SK-N-SH treated with all-trans-retinoic acid at 6 μM for 48 hours (cell line): ENCODE measurements at regions not wholly inside any gene's neighbourhood (a gene's known extent, or its start where the extent isn't known, plus 50 kb on each side); places are given as distances from the start of the nearest gene placed in this dataset.
"Not testable (repeated sequence)": the region's sequence is repeated elsewhere in the genome, so short reads cannot be mapped to it uniquely, and the experiment has no call there.

Experiments
- BACH2 ChIP-seq: fragments of 250-450 bp; sonication (Bioruptor Pico); IDR thresholded peaks from 2 replicates; pipeline ENCODE4 v1.9.0; 2021; ENCODE audit warnings: mild to moderate bottlenecking, borderline replicate concordance
- CREB5 ChIP-seq: fragments of 250-450 bp; sonication (Bioruptor Pico); IDR thresholded peaks from 2 replicates; pipeline ENCODE4 v1.5.1; 2020; ENCODE audit warnings: low read depth, mild to moderate bottlenecking, moderate library complexity
- ESRRG ChIP-seq: fragments of 250-450 bp; sonication (Bioruptor Pico); IDR thresholded peaks from 2 replicates; pipeline ENCODE4 v1.6.1; 2021; ENCODE audit warnings: mild to moderate bottlenecking
- GLIS3 ChIP-seq: fragments of 250-450 bp; sonication (Bioruptor Pico); IDR thresholded peaks from 2 replicates; pipeline ENCODE4 v1.5.0; 2020; ENCODE audit warnings: mild to moderate bottlenecking, moderate library complexity
- ISL1 ChIP-seq: fragments of 250-450 bp; sonication (Bioruptor Pico); IDR thresholded peaks from 2 replicates; pipeline ENCODE4 v2.1.2; 2022; ENCODE audit warnings: mild to moderate bottlenecking, moderate library complexity
- PPARA ChIP-seq: fragments of 250-450 bp; sonication (Bioruptor Pico); IDR thresholded peaks from 2 replicates; pipeline ENCODE4 v1.5.0; 2020; ENCODE audit warnings: mild to moderate bottlenecking, borderline replicate concordance
- RARB ChIP-seq: fragments of 250-450 bp; sonication (Bioruptor Pico); IDR thresholded peaks from 2 replicates; pipeline ENCODE4 v1.8.0; 2021; ENCODE audit warnings: mild to moderate bottlenecking, moderate library complexity
- SNAI2 ChIP-seq: fragments of 250-450 bp; sonication (Bioruptor Pico); IDR thresholded peaks from 2 replicates; pipeline ENCODE4 v1.5.0; 2020; ENCODE audit warnings: mild to moderate bottlenecking, moderate library complexity
- TCF4 ChIP-seq: fragments of 250-450 bp; sonication (Bioruptor Pico); IDR thresholded peaks from 2 replicates; pipeline ENCODE4 v1.8.0; 2021; ENCODE audit warnings: mild to moderate bottlenecking, moderate library complexity, borderline replicate concordance
- TOX ChIP-seq: fragments of 250-450 bp; sonication (Bioruptor Pico); IDR thresholded peaks from 2 replicates; pipeline ENCODE4 v1.8.0; 2021; ENCODE audit warnings: mild to moderate bottlenecking, moderate library complexity, borderline replicate concordance
- ZFP30 ChIP-seq: fragments of 450-650 bp; formaldehyde crosslinking; IDR thresholded peaks from 2 replicates; pipeline ENCODE4 v1.5.0; 2022; ENCODE audit warnings: mild to moderate bottlenecking, moderate library complexity

GRCh38 chr3:195985348-195985920 lies 77.1 kb upstream of the TNK2 start:
- TF ChIP-seq TOX (CRISPR knock-in tag); PPARA (CRISPR knock-in tag); BACH2; SNAI2 (CRISPR knock-in tag); ZFP30 (CRISPR knock-in tag); ESRRG (CRISPR knock-in tag); CREB5; TCF4; RARB; ISL1; GLIS3 (CRISPR knock-in tag): not testable (repeated sequence)
